HG02852 (cell line): ENCODE measurements at regions not wholly inside any gene's neighbourhood (a gene's known extent, or its start where the extent isn't known, plus 50 kb on each side); places are given as distances from the start of the nearest gene placed in this dataset.

Experiments used
- ATAC-seq: cut with Tn5 transposase; IDR thresholded peaks from one replicate; pipeline ENCODE4 v1.9.1; 2021; ENCODE audit warnings: mild to moderate bottlenecking, moderate library complexity; ENCODE audit not compliant: unreplicated experiment

DNA sequence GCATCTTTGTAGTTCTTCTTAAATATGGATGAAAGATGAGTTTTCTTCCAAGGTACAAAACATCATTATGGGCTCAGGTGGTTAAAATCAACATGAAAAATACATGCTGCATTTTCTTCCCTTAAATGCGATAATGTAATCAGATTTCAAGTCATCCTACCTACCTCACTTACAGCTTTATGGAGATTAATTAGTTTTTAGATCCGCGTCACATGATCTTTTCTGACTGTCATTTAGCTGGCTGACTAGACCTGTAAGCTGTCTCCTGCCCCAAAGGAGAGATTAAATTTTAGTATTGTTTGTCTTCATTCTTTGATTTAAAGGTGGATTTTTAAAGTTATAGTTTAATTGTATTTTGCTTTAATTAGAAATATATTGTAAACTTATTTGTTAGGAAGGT lies 678.0 kb upstream of the ZEB2 start:
- ATAC-seq: no peak

DNA sequence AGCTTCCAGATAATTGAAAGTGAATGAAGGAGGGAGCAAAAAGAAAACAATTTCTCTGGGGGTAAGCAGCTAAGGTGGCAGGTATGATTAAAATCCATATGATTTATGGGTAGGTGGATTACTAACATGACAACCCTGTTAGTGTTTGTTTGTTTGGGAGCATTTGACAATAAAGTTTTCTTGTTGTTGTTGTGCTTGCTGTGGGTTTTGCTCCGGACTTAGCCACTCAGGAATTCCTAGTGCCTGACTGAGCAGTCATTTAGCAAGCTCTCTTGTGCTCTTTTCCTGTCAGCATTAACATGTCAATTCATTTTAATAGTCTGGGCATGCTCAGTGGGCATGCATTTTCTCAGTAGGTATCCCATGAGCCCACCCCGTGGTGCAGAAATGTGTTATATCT lies 674.8 kb upstream of the ZEB2 start:
- no peak for ATAC-seq

- ATAC-seq: no peak
These were observed 670.2 kb upstream of the ZEB2 start for GRCh38 chr2:145190031-145190703.

GRCh38 chr2:145186303-145186702 lies 666.4 kb upstream of the ZEB2 start:
- no peak for ATAC-seq

GRCh38 chr2:145185696-145186095 lies 665.8 kb upstream of the ZEB2 start:
- ATAC-seq: no peak

DNA sequence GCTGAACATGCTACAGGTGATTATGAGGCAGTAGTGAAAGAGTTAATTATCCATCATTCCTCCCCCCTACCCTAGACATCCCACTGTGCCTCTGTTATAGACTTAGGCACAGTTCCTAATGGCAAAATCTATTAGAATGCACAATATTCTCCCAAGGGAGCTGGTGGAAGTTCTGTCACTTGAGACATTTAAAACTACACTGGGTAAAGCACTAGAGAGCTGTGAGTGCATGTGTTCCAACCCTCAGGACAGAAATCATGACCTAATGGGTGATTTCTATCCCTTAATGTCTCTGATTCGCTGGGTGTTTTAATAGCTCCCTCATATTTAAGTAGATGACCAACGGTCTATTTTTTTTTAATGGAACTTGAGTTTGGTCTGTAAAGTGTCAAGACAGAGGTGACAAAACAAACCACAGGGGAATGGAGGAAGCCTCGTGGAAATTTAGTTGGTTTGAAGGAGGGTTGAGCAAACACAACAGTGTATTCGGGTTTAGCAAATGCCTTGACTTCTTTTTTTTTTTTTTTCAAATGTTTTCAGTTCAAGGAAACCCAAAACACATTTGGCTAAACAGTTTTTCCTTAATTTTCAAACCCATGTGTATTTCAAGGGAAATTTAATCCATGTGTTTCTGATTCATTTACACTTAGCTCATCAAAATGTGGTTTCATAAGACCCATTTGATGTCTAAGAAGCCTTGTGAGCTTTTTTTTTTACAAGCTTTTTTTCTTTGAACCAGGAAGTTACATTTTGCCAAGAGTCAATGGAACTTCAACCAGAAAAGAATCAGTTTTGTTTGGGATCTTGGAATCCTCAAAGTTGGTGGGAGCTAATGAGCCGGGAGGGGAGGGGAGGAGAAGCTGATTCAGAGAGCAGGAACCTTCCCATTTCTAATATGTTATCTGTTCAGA lies 665.1 kb upstream of the ZEB2 start:
- no peak for ATAC-seq

DNA sequence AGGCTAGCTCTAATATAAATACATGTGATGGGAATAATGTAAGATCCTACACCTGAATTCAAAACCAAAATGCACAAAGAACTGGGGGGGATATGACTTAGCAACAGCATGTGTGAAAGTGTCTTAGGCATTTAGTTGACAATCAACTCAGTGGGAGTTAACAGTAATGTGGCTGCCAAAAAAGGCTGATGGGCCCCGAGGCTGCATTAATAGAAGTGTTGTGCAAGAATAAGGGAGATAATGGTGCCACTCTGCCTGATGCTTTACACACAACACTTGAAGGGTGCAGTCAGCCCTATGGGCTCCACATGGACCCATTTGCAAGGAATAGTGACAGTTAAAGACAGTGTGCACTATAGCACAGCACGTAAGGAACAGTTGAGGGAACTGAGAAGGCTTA lies 649.4 kb upstream of the ZEB2 start:
- no peak for ATAC-seq

- ATAC-seq: no peak
These were observed 648.2 kb upstream of the ZEB2 start for GRCh38 chr2:145168091-145168490.

DNA sequence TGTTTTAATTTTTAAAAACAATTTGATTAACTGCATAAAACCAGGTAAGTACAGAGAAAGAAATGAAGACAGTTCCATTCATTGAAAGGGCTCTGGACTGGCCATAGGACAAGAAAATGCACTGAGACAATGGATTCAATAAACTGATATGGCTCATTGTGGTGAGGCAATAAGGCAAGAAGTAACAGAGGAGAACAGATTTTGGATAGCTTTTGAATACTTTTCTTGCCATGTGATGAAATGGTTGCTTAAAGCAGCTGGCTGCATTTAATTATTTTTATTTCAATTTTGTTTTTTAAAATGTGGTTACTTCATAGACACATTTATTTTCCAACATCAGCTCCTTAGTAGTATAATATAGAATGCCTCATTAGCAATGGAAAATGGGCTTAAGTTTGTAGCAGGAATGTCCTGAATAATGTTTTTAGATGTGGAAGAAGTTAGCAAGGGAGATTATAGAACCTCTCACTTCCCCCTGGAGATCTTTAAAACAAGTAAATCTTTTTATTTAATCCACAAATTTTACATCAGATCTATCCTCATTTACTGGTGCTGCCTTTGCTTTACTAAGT lies 646.9 kb upstream of the ZEB2 start:
- ATAC-seq: no peak

DNA sequence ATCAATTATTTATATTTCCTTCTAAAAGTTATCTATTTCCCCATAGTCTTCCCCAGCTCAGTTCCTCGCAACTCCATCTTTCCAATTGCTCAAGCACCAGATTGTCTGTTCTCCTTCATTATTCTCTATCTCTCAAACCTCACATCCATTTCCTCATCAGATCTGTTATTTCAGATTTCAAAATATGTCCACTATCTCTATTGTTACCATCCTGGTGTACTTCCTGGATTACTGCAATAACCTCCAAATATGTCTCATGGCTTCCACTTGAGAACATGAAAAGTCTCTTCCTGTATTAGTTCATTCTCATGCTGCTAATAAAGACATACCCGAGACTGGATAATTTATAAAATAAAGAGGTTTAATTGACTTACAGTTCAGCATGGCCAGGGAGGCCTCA lies 641.7 kb upstream of the ZEB2 start:
- ATAC-seq: no peak

- no peak for ATAC-seq
These were observed 640.9 kb upstream of the ZEB2 start for GRCh38 chr2:145160855-145161254.

DNA sequence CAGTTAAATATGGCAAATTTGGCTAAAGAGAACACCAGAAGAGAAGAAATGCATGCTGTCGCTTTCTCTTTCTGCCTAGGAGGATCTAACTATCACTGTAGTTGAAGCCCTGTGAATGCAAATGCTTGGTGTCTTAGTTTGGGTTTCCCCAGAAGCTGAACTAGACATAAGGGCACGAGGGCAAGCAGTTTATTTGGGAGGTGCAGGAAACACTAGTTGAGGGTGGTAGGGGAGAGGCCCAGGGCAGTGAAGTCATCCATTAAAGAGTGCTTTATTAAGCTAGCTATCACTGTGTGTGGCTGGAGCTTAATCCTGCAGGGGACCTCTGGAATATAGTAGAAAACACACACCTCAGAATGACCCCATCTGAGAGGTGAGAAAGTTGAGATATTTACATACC lies 639.8 kb upstream of the ZEB2 start:
- ATAC-seq: no peak

DNA sequence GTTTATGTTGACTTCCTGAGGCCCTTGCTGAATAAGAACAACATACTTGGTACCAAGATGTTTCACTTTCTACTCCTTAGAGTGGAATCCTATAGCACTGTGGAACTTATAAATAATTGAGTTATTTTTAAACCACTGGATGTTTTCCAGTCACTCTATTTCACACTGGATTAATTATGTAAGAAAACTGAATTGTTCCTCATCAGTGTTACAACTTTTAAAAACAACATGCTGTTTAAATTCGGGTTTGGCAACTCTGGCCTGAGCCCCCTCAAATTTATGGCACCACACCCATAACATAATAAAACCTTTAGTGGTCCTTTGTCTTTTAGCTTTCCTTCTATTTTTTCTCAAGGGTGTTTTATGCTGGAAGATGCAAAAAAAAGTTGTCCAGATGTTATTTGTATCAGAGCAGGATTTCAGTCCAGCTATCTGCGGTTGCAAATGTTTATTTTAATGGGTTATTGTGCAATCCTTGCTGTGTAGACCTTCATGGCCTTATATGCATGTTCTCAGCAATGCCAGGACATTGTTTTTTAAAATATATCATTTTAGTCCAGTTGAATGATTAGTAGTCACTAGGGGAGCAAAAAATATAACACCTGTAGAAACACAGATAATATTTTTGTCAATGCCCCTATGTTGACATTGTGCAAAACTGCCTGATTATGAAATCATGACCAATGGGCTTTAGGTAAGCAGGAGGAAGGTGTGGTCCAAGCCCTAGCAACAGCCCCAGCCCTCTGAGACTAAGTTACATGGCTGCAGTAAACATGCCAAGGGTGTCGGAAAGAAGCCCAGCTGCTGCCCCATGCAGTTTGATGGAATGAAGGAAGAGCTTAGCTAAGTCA lies 638.0 kb upstream of the ZEB2 start:
- no peak for ATAC-seq

DNA sequence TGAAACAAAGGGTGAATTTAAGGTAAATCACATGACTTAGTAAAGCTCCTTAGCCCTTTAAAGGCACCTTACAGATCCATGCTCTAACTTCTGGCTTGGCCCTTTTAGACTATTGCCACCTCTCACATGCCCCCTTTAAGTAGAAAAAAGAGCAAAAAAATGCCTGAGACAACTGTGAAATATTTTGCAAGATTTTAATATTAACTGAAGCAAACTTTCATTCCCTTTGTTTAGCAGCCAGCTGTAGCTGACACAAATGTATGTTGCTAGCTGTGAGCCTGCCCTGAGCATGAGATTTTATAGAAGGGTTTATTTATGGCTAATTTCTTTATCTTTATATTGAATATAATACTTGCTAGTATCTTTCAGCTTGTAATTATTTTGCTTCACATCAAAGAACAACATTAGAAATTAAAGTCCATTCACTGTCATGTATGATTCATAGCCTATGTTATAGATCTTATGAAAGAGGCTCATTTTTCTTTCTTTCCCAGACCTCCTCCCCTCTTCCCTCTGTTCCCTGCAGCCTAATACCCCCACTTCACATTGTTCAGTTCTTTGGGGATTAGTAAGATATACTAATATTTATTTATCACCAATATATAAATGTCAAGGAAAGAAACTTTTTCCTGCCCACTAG lies 637.2 kb upstream of the ZEB2 start:
- ATAC-seq: no peak

GRCh38 chr2:145156199-145156598 lies 636.3 kb upstream of the ZEB2 start:
- no peak for ATAC-seq

GRCh38 chr2:145155196-145155595 lies 635.3 kb upstream of the ZEB2 start:
- no peak for ATAC-seq

DNA sequence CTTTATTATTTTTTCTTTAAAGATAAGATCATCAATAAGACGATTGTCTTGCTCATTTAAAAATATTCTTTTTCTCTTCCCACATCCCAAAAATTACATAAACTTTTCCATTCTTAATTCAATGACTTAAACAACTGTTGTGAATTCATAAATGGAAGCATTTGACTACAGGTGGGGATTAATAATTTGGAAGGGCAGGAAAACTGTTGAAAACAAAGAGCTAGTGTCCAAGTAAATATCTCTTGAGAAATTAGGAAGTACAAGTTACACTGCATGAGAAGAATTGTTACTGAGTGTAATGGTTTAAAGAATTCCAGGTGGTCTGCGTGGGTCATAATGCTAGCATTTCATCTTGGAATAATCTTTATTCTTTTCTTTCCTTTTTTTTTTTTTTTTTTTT lies 634.8 kb upstream of the ZEB2 start:
- no peak for ATAC-seq

DNA sequence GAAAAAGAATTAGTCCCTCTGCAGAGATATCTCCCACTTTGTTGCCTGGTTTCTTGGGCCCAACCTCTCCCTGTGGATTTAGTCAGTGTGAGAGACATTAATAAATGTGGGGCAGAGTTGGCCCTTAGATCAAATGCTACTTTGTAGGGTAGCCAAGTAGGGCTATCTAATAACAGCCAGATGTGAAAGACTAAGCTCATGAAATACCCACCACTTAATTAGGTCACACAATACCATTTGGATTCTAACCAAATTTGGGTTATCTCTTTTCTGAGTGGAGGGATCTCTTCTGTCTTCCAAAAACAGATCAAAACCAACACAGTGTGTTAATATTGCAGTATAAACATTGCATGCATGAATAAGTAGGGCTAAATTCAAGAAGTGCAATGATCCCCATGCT lies 626.8 kb upstream of the ZEB2 start:
- ATAC-seq: no peak

DNA sequence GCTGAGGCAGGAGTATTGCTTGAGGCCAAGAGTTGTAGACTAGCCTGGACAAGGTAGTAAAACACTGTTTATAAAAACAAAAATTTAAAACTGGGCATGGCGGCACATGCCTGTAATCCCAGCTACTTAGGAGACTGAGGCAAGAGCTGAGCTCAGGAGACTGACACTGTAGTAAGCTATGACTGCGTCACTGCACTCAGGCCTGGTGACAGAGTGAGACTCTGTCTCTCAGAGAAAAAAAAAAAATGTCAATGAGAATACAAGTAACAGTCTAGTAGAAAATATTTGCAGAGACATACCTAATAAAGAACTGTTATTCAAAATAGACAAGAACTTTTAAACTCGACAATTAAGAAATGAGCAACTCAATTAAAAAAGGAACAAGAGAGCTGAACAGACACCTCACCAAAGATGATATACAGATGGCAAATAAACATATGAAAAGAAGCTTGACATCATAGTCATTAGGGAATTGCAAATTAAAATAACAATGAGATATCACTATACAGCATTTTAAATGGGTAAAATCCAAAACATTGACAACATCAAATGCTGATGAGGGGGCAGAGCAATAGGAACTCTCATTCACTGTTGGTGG lies 624.3 kb upstream of the ZEB2 start:
- no peak for ATAC-seq

DNA sequence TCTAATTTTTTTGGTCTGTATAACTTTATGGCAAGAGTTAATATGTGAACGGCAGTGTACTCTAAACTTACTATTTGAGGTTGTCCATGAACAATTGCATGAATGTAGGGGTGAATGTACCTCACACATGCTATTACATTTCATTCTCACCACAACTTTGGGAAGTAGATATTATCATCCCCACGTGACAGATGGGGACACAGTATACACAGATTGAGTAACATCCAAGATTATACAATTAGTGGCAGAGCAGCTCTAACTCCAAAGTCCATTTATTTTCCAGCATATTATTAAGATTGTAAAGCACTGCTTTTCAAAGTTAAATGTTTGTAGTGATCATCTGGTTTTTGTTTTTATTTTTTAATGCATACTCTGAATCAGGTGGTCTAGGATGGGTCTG lies 622.1 kb upstream of the ZEB2 start:
- ATAC-seq: no peak
